Lung microvascular endothelial cell (primary cell): ENCODE measurements at regions not wholly inside any gene's neighbourhood (a gene's known extent, or its start where the extent isn't known, plus 50 kb on each side); places are given as distances from the start of the nearest gene placed in this dataset.
"Not testable (repeated sequence)": the region's sequence is repeated elsewhere in the genome, so short reads cannot be mapped to it uniquely, and the experiment has no call there.

Experiments used
- DNase-seq, 2 donors: peaks; one replicate each; pipeline versions ENCODE4 v3.0.0 to v3.0.0-alpha.2; 2010; ENCODE audit warnings: low read depth in 2 of 2

DNA sequence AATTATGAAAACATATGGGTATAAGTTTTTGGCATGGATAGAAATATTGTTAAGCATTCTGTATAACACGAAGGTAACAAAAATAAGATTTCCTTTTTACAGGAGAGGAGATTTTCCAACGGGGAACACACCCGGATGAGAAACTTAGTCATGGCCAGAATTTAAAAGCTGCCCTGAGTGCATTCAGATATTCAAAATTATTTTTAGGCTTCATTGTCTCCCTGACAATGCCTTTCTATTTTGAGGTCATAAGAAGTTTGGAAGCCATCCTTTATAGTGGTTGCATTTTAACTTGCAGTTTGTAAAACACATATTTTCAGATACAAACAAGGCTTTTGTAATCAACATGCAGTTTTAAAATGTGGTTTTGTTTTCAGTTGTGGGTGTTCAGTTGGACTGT is 357.5 kb upstream of the FAM47C start:
- DNase-seq = no peak

DNA sequence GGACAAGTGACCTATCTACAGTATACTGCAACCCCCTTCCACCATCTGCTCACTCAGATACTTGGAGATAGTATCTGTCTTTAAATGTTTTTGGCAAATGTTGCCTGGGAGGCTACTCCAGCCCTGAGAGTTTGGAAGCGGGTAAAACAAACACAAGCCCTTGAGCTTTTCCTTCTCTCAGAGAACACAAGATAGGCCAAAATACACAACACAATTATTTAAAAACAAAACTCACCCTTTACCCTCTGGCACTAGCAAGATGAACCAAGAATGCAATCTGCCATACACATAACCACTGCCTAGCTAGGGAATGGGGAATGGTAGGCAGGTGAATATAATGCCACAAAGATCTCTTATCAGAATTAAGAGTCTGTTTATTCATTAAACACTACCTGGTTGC is 324.7 kb upstream of the FAM47C start:
- DNase-seq = no peak

DNA sequence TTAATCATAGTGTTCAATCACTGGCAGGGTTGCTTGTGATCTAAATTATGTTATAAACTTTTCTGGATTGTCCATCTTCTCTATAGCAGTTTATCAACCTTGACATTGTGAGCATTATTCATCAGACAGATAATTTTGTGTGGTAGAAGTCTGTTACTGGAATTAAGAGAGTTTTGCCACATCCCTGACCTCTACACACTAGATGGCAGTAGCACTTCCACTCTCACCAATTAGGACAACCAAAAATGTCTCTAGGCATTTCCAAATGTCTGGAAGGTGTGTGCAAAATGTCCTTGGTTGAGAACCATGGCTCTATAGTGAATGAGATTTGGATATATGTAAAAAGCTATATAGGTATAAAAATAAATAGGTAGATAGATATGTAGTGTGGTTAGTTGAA is 324.1 kb upstream of the FAM47C start:
- no peak for DNase-seq

DNA sequence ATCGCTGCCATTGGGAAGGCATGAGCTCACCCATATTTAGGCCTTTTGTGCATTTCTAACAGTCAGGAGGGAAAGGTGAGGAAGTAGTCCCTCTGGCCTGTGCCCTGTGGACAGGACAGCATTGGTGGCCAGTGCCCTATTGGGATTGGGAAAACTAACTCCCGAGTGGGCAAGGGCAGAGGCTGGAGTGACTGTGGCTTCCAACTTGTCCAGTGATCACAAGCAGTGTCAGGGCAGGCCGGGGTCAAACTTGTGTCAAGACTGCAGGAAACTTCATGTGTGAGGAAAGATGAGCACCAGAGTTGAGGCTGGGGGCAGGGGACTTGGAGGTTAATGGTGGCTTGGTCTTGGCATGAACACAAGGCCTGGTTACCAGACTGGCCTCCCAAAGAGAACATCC is 286.2 kb upstream of the FAM47C start:
- no peak for DNase-seq

DNA sequence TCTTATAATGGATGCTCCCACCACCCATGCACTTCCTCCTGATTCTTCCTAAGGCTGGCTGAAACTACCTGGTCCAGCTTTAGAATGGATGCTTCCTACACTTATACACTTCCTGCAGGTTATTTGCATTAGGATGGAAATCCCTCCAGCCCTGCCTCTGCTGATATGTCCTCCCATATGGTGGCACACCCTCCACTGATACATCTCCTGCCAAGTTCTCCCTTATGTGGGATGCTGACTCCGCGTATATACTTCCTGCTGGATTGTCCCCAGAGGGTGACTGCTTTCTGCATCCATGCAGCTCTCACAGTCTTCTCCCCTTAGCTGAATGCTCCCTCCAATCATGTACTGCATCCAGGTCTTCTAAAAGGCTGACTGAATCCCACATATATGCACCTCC is 254.6 kb upstream of the FAM47C start:
- no peak for DNase-seq

DNA sequence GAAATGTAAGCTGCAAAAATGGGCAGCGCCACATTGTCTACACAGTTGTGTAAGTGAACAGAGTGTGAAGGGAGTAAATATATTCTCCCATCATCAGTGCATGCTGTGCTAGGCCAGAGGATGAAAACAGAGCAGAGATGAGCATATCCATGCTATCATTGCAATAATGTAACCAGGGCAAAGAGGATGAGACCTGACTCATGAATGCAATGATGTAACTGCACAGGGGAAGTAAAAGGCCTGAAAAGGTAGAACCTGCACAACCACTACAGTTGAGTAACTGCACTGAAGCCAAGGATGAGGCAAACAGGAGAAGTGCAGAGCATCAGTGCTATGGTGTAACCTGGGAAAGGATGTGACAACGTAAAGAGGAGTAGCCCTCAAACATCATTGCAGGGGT is 220.4 kb upstream of the FAM47C start:
- no peak for DNase-seq

DNA sequence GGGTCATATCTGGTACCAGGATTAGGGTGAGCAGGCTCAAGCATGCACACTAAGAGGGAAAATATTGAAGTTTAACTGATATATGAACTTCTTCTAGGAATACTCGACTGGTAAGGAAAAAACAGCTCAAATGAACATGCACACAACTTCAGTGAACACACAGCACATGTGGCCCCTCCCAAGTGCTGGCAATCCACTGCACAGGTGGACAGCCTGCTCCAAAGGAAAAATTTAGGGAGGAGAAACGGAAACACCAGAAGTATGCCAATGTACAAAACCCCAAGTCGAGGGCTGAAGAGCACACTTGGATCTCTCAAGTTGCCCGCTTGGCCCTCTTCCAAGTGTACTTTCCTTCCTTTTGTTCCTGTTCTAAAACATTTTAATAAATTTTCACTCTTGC is 205.0 kb upstream of the FAM47C start:
- DNase-seq = no peak

DNA sequence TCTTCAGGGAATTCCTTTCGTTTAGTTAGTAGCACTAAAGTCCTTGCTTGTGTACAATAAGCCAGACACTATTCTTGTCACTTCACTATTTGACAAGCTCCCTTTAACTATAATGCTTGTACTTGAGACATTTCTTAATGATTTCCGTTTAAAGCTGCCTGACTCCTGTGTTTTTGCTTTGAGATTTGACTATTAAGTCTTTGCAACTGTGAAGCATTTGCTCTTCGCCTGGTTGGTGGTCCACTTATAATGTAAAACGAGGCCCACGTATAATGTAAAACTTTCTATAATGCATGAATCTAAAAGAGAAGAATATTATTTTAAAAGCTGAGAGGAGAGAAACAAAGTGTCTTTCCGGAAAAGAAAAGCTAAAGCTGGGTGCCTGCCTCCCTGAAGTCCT is 204.1 kb upstream of the FAM47C start:
- no peak for DNase-seq

DNA sequence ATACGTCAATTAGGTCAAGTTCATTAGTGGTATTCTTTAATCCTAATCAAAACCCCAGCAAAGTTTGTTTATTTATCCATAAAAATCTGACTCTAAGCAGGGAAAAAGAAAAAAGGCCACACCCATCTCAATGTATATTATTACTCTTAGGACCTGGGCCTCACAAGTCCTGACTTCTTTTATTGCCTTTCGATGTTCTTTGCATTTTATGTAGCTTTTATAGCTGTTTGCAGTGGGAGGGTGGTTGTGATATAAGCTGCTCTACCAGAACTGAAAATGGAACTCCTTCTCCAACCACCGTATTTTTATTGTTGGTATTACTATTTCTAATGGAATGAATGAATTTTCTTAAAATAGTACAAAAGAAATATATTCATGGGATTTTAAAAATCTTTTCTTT is 163.3 kb upstream of the FAM47C start:
- no peak for DNase-seq

DNA sequence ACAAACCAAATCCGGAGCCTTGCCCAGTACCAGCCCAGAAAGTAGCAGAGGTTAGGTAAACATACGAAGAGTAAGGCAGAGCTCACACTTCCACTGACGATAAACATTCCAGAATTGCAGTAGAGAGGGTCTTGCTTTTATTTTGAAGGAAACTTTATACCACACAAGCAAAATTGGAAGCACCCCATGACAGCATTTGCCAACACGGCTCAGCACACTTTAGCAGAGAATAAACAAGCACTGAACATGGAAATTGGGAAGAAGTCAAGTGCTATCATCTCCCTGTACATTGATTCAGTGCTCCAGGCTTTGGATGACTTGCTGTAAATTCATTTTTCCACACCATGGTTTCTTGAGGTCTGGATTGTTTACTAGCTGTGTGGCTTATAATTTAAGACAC is 160.7 kb upstream of the FAM47C start:
- DNase-seq = no peak

DNA sequence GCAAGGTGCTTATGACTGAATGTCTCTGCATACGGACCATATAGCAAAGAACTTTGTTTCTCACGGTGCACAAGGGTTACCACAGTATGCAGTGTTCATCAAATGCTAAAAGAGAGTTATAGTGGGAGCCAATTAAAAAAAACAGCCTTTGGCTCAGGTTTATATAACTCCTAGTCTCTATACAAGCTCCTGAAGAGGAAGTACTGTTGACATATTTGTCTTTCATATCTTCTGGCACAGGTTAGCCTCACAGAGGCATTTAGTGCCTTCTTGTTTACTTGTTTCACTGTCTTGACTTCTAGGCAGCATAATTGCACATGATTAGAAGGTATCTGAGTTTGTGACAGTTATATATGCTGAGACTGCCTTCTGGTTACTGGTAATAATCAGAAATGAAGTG is 158.8 kb upstream of the FAM47C start:
- DNase-seq = no peak

DNA sequence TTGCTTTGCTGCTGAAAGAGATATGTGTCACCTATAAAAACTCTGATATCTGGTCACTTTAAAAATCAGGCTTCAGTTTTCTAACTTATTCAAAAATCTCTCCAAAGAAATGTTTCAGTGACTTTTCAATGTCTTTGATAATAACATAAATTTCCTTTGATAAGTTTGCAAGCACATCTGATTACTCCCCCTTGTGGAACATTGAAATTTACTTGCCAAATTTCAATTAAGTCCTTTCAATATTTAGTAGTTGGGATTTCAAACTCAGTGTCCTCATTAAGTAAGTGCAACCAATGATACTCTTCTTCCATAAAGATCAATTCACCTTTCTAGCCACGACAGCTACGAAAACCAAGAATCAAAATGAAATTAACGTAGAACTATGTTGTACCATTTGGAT is 151.3 kb upstream of the FAM47C start:
- peak; percentile 6 to 33 for DNase-seq

DNA sequence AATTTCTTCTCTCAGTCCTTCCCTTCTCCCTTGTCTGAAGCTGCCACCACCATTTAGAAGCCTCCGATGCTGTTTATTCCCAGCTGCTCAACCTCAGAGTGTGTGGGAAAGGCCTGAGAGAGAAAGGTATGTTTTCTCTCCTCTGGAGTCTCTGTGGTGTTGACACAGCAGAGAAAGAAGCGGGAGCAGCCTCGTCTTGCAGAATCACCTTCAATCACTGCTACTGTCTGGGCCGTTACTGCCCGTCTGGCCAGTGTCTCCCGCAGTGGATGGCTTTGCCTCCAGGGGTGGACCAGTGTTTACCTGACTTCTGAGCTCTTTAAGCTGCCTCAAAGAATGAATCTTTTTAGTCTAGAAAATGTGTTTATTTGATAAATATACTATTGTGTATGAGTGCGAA is 148.9 kb upstream of the FAM47C start:
- DNase-seq = no peak

DNA sequence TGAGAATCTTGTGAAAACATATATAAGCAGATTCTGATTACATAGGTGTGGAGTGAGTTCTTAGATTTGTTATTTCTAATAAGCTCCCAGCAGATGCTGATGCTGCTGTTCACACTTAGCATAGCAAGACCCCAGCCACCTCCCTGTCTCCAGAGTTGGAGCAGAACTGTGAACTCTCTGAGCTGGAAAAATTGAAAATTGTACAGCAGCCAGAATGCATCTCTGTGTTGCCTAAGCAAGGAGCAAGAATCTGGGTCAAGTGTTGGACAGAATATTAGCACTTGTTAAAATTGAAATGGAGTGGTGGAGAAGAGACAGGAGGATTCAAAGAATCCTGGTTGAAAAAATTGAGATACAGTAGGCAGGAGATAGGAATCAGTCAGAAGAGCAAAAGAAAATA is 146.6 kb upstream of the FAM47C start:
- DNase-seq = no peak

DNA sequence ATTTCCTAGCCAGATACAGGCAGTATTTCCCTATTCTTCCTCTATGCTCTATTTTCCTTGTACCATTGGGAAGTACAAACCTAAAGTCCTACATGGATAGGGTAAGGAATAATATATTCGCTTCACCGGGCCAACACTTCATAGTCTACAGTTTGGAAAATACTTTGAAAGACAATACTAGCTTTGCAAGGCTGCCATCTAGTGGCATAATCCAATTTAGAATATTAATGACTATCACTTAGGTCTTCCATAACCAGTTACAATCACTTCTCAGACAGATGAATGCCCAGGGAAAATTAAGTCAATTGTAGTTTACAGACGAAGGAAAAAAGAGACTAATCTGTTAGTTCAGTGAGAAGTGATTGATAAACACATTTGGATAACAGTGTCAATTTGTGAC is 141.0 kb upstream of the FAM47C start:
- peak; percentile 15 to 51 for DNase-seq

DNA sequence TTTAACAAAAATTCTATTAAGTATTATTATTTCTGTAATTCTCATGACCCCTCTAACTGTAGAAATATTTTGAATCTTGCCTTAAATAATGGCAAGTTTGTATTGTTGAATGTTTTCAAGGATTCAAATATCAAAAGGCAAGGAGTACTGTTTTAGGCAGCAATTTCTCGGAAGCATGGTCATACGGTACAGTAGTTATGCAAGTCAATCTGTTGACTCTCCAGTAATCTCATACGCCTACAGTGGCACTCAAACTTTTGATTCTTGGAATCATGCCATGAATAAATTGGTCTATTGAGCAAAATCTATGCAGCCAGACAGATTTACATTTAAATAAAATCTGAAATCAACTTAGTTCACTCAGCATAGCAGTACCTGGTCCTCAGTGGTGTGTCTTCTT is 139.6 kb upstream of the FAM47C start:
- DNase-seq = no peak

DNA sequence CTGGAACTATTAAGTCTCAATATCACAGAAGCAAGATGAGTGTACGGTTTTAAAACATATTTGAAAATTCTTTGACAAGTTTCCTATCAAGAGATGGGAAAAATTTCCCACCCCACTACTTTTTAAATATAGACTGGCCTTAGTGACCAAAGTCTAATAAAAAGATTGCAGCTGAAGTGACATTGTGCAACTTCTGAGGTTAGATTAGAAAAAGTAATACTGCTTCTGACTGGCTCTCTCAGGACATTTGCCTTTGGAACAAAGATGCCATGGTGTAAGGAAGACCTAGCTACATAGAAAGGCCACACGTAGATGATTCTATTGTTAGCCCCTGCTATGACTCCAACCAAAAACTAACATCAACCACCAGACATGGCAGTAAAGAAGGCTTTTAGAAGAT is 138.7 kb upstream of the FAM47C start:
- DNase-seq = no peak

DNA sequence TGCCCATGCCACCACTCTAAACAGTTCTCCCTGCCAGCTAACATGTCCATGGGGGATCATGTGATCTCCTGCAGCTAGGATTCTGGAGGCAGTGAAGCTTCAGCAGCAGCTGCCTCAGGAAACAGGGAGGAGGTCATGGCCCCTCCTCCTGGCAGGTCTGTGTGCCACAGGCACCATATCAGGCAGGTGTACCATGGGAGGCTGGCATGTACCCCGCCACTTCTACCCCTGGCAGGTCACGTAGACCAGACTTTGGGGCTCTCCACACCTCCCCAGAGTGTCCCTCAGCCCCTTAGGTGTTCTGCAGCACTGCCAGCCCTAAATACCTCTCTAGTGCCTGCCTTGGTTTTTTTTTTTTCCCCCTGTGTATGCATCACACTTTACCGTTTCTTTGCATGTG is 110.5 kb upstream of the FAM47C start:
- DNase-seq = no peak

DNA sequence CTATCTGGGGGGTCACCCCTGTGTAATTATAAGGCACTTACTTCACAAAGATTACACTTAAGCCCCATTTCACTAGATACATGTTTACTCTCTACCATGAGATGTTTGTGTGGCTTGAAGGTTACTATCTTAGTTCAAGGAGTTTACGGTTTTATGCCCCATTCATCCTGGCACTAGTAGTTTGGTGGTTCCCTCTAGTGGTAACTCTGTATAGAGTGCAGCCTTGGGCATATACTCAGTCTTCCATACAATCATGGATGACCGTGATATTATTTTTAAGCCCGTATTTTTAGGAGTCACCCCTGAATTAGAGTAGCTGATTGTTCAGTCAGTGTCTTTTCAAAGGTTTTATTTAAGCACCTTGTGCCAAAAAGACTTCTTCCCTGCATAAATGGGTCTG is 109.9 kb upstream of the FAM47C start:
- peak; percentile 16 to 28 for DNase-seq

DNA sequence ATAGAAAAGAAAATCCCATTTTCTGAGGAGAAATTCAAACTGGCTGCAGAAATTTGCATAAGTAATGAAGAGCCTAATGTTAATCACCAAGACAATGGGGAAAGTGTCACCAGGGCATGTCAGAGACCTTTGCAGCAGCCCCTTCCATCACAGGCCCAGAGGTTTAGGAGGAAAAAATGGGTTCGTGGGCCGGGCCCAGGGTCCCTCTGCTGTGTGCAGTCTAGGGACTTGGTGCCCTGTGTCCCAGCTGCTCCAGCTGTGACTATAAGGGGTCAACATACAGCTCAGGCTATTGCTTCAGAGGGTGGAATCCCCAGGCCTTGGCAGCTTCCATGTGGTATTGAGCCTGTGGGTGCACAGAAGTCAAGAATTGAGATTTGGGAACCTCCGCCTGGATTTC is 103.6 kb upstream of the FAM47C start:
- not testable (repeated sequence) for DNase-seq

DNA sequence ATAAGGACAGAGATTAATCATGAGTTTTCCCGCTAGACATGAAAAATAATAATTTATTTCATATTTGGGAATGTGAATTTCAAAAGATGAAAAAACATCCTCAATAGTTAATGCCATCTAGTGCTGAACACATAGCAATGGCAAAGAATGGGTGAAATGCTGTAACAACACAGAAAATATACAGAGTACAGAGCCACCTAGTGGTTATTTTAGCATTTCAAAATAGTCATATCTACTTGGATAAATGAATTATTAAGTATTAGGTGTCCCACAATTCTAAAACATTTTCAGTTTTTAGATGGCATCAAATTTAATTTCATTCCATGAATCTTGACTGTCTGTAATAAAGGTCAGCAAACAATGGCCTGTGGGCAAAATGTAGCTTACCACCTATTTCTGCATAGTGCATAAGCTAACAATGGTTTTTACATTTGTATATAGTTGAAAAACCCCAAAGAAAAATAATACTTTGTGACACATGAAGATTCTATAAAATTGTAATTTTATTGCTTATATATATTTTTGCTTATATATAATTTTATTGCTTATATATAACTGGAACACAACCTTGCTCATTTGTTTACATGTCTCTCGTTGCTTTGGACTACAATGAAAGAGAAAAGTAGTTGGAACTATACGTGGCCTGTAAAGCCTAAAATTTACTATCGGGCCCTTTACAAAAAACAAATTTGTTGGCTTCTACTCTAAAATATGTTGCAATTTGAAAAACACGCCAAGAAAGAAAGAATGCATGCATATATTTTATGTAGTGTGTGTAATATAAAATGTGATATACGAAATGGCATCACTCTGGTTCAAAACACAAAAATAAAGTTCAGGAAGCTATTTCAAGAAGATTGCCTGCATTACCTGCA is 99.1 kb upstream of the FAM47C start:
- peak; percentile 28 to 62 for DNase-seq

DNA sequence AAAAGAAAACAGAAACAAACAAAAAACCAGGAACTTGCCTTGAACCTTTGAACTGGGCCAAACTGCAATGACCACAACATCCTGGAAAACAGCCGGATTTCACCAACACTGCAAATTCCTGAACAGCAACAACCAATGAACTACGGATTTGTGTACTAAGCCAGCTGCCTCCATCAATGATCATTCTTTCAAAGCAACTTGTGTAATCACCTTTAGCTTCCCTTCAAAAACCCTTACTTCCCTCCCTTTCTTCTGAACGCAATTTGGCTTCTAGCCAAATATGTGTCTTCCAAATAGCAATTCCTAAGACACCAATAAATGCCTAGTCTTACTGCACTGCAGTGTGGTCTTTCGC is 98.5 kb upstream of the FAM47C start:
- peak in 1 of 2 donors; percentile 32 for DNase-seq

DNA sequence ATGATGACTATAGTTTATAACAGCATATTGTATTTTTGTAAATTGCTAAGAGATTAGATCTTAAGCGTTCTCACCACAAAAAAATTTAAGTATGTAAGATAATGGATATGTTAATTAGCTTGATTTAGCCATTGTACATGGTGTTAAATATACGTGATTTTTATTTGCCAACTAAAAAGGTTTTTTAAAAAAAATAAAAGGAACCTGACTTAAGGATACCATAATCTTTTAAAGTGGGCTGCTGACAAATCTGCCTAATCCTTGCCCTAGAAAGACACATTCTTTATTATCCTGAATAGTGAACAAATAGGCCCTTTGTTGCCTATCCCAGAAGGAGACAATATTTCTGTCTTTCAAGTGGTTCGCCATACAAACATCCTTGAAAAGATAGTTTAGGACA is 94.6 kb upstream of the FAM47C start:
- DNase-seq = no peak

DNA sequence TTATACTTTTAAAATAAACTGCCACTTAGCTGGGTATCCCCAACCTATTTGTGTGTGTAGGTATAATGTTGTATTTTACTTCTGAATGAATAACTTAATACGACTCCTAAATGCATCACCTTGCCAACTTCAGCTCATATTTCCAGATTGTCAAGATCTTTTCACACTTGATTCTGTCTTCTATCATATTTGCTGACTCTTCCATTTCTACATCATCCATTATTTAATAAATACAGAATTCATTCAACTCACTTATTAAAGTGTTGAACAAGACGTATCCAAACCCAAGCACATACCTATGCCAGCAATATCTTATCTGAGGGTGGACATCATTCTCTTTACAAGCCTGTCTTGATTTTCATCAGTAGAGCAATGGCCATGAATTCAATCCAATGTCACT is 91.2 kb upstream of the FAM47C start:
- DNase-seq = no peak
